SK-N-SH treated with all-trans-retinoic acid at 6 μM for 48 hours (cell line): ENCODE measurements at regions not wholly inside any gene's neighbourhood (a gene's known extent, or its start where the extent isn't known, plus 50 kb on each side); places are given as distances from the start of the nearest gene placed in this dataset.
A peak's percentile ranks its signal among the peaks of the same experiment; 100 is the strongest.

Experiments used
- ATAC-seq: fragments of 200-7000 bp; cut with Tn5 transposase; 3 replicates; pipeline ENCODE4 v1.9.1; 2020; ENCODE audit warnings: mild to moderate bottlenecking, moderate library complexity
- ARNTL ChIP-seq: fragments of 450-650 bp; formaldehyde crosslinking; IDR thresholded peaks from 2 replicates; pipeline ENCODE4 v1.5.0; 2020; ENCODE audit warnings: low read depth, mild to moderate bottlenecking, moderate library complexity, borderline replicate concordance
- BACH2 ChIP-seq: fragments of 250-450 bp; sonication (Bioruptor Pico); IDR thresholded peaks from 2 replicates; pipeline ENCODE4 v1.9.0; 2021; ENCODE audit warnings: mild to moderate bottlenecking, borderline replicate concordance
- CREB5 ChIP-seq: fragments of 250-450 bp; sonication (Bioruptor Pico); IDR thresholded peaks from 2 replicates; pipeline ENCODE4 v1.5.1; 2020; ENCODE audit warnings: low read depth, mild to moderate bottlenecking, moderate library complexity
- CSDC2 ChIP-seq: fragments of 250-450 bp; sonication (Bioruptor Pico); IDR thresholded peaks from 2 replicates; pipeline ENCODE4 v1.5.0; 2020; ENCODE audit warnings: mild to moderate bottlenecking, moderate library complexity
- ESRRG ChIP-seq: fragments of 250-450 bp; sonication (Bioruptor Pico); IDR thresholded peaks from 2 replicates; pipeline ENCODE4 v1.6.1; 2021; ENCODE audit warnings: mild to moderate bottlenecking
- GLIS3 ChIP-seq: fragments of 250-450 bp; sonication (Bioruptor Pico); IDR thresholded peaks from 2 replicates; pipeline ENCODE4 v1.5.0; 2020; ENCODE audit warnings: mild to moderate bottlenecking, moderate library complexity
- ISL1 ChIP-seq: fragments of 250-450 bp; sonication (Bioruptor Pico); IDR thresholded peaks from 2 replicates; pipeline ENCODE4 v2.1.2; 2022; ENCODE audit warnings: mild to moderate bottlenecking, moderate library complexity
- OSR1 ChIP-seq: fragments of 250-450 bp; sonication (Bioruptor Pico); IDR thresholded peaks from 2 replicates; pipeline ENCODE4 v1.8.0; 2022; ENCODE audit warnings: moderate library complexity, mild to moderate bottlenecking, inconsistent platforms
- PATZ1 ChIP-seq: fragments of 250-450 bp; sonication (Bioruptor Pico); IDR thresholded peaks from 2 replicates; pipeline ENCODE4 v1.8.0; 2020; ENCODE audit warnings: mild to moderate bottlenecking, moderate library complexity, borderline replicate concordance
- PPARA ChIP-seq: fragments of 250-450 bp; sonication (Bioruptor Pico); IDR thresholded peaks from 2 replicates; pipeline ENCODE4 v1.5.0; 2020; ENCODE audit warnings: mild to moderate bottlenecking, borderline replicate concordance
- RARB ChIP-seq: fragments of 250-450 bp; sonication (Bioruptor Pico); IDR thresholded peaks from 2 replicates; pipeline ENCODE4 v1.8.0; 2021; ENCODE audit warnings: mild to moderate bottlenecking, moderate library complexity
- SNAI2 ChIP-seq: fragments of 250-450 bp; sonication (Bioruptor Pico); IDR thresholded peaks from 2 replicates; pipeline ENCODE4 v1.5.0; 2020; ENCODE audit warnings: mild to moderate bottlenecking, moderate library complexity
- TOX ChIP-seq: fragments of 250-450 bp; sonication (Bioruptor Pico); IDR thresholded peaks from 2 replicates; pipeline ENCODE4 v1.8.0; 2021; ENCODE audit warnings: mild to moderate bottlenecking, moderate library complexity, borderline replicate concordance
- ZC3H10 ChIP-seq: fragments of 250-450 bp; sonication (Bioruptor Pico); IDR thresholded peaks from 2 replicates; pipeline ENCODE4 v1.5.1; 2021; ENCODE audit warnings: mild to moderate bottlenecking, moderate library complexity
- ZFP30 ChIP-seq: fragments of 450-650 bp; formaldehyde crosslinking; IDR thresholded peaks from 2 replicates; pipeline ENCODE4 v1.5.0; 2022; ENCODE audit warnings: mild to moderate bottlenecking, moderate library complexity
- ZNF565 ChIP-seq: fragments of 450-650 bp; formaldehyde crosslinking; conservative IDR thresholded peaks from 2 replicates; pipeline ENCODE4 v1.5.0; 2020; ENCODE audit warnings: low read depth, mild to moderate bottlenecking, moderate library complexity
- ZNF70 ChIP-seq: fragments of 450-650 bp; formaldehyde crosslinking; IDR thresholded peaks from 2 replicates; pipeline ENCODE4 v1.5.0; 2020; ENCODE audit warnings: mild to moderate bottlenecking, moderate library complexity
- ZNF8 ChIP-seq: fragments of 450-650 bp; formaldehyde crosslinking; IDR thresholded peaks from 2 replicates; pipeline ENCODE4 v1.5.0; 2020; ENCODE audit warnings: mild to moderate bottlenecking, moderate library complexity
- TF ChIP-seq, protein P1 (sequence below): fragments of 250-450 bp; sonication (Bioruptor Pico); IDR thresholded peaks from 2 replicates; pipeline ENCODE4 v1.5.0; 2020; ENCODE audit warnings: mild to moderate bottlenecking, moderate library complexity
- TF ChIP-seq, protein P2 (sequence below): fragments of 250-450 bp; sonication (Bioruptor Pico); IDR thresholded peaks from 2 replicates; pipeline ENCODE4 v1.5.1; 2021; ENCODE audit warnings: mild to moderate bottlenecking, moderate library complexity

DNA sequence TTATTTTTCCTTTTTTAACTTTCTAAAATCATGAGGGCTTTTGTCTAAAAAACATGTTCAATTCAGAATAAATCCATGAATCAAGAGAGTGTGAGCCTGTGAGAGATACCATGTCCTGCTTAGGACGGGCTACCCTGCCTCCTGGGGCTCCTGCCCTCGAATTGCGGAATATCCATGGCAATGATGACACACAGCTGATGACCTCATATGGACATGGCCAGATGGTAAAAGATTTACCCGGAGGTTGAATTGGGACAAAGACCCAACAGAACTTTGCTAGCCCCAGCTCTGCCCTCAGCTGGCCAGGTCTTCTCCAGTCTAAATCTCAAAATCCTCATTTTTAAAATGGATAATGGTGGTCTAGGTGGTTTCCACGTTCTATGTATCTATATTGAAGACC is 538.1 kb upstream of the API5 start:
- ATAC-seq, result no peak
- TF ChIP-seq ESRRG (no peak), ZNF70 (CRISPR knock-in tag) (0 out of 2 replicates have a peak, but pooled peaks have one; percentile 57)

GRCh38 chr11:42774567-42774966 is 537.2 kb upstream of the API5 start:
- TF ChIP-seq BACH2, result no peak
- no peak for TF ChIP-seq ZNF70 (CRISPR knock-in tag)
- no peak for TF ChIP-seq ZC3H10
- no peak for TF ChIP-seq OSR1 (CRISPR knock-in tag)
- TF ChIP-seq ISL1 (CRISPR knock-in tag), result no peak
- TF ChIP-seq CREB5 (CRISPR knock-in tag), result no peak
- no peak for TF ChIP-seq ESRRG
- no peak for TF ChIP-seq ZNF8 (CRISPR knock-in tag)
- TF ChIP-seq ZFP30 (CRISPR knock-in tag), result no peak
- TF ChIP-seq, all 23 proteins: peak for 0
- ATAC-seq, result no peak

GRCh38 chr11:42777776-42778175 is 534.0 kb upstream of the API5 start:
- no peak for TF ChIP-seq ESRRG
- TF ChIP-seq TOX (CRISPR knock-in tag), result no peak
- no peak for TF ChIP-seq OSR1 (CRISPR knock-in tag)
- TF ChIP-seq PPARA (CRISPR knock-in tag), result no peak
- no peak for TF ChIP-seq PATZ1 (CRISPR knock-in tag)
- TF ChIP-seq ISL1 (CRISPR knock-in tag), result no peak
- TF ChIP-seq ZFP30 (CRISPR knock-in tag), result no peak
- no peak for TF ChIP-seq CREB5 (CRISPR knock-in tag)
- no peak for TF ChIP-seq ARNTL (CRISPR knock-in tag)
- TF ChIP-seq CSDC2 (CRISPR knock-in tag), result no peak
- no peak for TF ChIP-seq BACH2
- no peak for TF ChIP-seq RARB
- no peak for TF ChIP-seq ZNF565 (CRISPR knock-in tag)
- TF ChIP-seq, protein P1, sequence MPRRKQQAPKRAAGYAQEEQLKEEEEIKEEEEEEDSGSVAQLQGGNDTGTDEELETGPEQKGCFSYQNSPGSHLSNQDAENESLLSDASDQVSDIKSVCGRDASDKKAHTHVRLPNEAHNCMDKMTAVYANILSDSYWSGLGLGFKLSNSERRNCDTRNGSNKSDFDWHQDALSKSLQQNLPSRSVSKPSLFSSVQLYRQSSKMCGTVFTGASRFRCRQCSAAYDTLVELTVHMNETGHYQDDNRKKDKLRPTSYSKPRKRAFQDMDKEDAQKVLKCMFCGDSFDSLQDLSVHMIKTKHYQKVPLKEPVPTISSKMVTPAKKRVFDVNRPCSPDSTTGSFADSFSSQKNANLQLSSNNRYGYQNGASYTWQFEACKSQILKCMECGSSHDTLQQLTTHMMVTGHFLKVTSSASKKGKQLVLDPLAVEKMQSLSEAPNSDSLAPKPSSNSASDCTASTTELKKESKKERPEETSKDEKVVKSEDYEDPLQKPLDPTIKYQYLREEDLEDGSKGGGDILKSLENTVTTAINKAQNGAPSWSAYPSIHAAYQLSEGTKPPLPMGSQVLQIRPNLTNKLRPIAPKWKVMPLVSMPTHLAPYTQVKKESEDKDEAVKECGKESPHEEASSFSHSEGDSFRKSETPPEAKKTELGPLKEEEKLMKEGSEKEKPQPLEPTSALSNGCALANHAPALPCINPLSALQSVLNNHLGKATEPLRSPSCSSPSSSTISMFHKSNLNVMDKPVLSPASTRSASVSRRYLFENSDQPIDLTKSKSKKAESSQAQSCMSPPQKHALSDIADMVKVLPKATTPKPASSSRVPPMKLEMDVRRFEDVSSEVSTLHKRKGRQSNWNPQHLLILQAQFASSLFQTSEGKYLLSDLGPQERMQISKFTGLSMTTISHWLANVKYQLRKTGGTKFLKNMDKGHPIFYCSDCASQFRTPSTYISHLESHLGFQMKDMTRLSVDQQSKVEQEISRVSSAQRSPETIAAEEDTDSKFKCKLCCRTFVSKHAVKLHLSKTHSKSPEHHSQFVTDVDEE (CRISPR knock-in tag), result no peak
- TF ChIP-seq SNAI2 (CRISPR knock-in tag), result no peak
- no peak for TF ChIP-seq ZC3H10
- TF ChIP-seq, protein P2, sequence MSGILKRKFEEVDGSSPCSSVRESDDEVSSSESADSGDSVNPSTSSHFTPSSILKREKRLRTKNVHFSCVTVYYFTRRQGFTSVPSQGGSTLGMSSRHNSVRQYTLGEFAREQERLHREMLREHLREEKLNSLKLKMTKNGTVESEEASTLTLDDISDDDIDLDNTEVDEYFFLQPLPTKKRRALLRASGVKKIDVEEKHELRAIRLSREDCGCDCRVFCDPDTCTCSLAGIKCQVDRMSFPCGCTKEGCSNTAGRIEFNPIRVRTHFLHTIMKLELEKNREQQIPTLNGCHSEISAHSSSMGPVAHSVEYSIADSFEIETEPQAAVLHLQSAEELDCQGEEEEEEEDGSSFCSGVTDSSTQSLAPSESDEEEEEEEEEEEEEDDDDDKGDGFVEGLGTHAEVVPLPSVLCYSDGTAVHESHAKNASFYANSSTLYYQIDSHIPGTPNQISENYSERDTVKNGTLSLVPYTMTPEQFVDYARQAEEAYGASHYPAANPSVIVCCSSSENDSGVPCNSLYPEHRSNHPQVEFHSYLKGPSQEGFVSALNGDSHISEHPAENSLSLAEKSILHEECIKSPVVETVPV (CRISPR knock-in tag), result no peak
- ATAC-seq, result no peak

- ATAC-seq, result no peak
- TF ChIP-seq PATZ1 (CRISPR knock-in tag) (no peak), CREB5 (CRISPR knock-in tag) (no peak), ZC3H10 (no peak), ARNTL (CRISPR knock-in tag) (no peak), OSR1 (CRISPR knock-in tag) (no peak), TOX (CRISPR knock-in tag) (no peak), GLIS3 (CRISPR knock-in tag) (no peak), ZNF8 (CRISPR knock-in tag) (no peak)
- TF ChIP-seq, protein P2 (CRISPR knock-in tag), result no peak
These were observed 533.6 kb upstream of the API5 start for GRCh38 chr11:42778193-42778592.
